GM20000 (cell line): ENCODE measurements at regions not wholly inside any gene's neighbourhood (a gene's known extent, or its start where the extent isn't known, plus 50 kb on each side); places are given as distances from the start of the nearest gene placed in this dataset.
"Not testable (repeated sequence)": the region's sequence is repeated elsewhere in the genome, so short reads cannot be mapped to it uniquely, and the experiment has no call there.

Experiments
- DNase-seq: peaks from one replicate; pipeline ENCODE4 v3.0.0; 2012; ENCODE audit warnings: low spot score
- TF ChIP-seq, protein P1 (sequence below): IDR thresholded peaks from 2 replicates; pipeline ENCODE4 v1.5.1; 2012; ENCODE audit warnings: mild to moderate bottlenecking, control low read depth; ENCODE audit errors: extremely low read depth, missing control alignments

DNA sequence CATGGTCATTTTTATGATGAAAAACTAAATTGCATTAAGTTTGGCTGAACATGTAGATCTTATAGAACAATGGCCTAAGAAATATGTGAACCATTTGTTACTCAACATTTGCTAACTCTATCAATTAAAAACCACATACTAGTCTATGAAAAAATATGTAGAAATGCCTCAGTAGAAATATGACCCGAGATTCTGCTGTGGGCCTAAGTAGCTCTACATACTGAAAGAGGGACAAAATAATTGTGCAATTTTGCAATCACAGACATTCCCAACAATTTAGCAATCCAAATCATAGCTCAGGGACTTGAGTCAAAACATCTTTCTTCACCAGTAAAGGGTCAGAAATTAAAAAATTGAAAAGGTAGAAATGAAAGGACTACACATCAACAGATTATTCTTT is 619.0 kb downstream of the FRK start:
- no peak for DNase-seq
- TF ChIP-seq, protein P1, sequence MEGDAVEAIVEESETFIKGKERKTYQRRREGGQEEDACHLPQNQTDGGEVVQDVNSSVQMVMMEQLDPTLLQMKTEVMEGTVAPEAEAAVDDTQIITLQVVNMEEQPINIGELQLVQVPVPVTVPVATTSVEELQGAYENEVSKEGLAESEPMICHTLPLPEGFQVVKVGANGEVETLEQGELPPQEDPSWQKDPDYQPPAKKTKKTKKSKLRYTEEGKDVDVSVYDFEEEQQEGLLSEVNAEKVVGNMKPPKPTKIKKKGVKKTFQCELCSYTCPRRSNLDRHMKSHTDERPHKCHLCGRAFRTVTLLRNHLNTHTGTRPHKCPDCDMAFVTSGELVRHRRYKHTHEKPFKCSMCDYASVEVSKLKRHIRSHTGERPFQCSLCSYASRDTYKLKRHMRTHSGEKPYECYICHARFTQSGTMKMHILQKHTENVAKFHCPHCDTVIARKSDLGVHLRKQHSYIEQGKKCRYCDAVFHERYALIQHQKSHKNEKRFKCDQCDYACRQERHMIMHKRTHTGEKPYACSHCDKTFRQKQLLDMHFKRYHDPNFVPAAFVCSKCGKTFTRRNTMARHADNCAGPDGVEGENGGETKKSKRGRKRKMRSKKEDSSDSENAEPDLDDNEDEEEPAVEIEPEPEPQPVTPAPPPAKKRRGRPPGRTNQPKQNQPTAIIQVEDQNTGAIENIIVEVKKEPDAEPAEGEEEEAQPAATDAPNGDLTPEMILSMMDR, result no peak

DNA sequence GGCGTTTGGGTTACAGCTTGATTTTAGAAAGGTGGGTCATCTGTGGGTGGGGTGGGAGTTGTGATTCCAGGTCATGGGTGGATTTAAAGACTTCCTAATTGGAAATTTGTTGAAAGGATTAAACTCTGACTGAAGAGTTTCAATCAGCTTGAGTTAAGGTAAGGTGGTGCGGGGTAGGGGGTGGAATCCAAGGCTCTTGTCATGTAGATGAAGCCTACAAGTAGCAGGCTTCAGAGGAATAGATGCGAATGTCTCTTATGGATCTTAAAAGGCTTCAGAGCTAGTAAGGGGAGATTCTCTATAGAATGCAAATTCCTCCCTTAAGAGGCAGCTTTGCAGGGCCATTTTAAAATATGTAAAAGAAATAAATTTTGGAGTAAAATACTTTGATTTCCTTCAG is 645.3 kb downstream of the FRK start:
- no peak for DNase-seq
- TF ChIP-seq, protein P1, result no peak

DNA sequence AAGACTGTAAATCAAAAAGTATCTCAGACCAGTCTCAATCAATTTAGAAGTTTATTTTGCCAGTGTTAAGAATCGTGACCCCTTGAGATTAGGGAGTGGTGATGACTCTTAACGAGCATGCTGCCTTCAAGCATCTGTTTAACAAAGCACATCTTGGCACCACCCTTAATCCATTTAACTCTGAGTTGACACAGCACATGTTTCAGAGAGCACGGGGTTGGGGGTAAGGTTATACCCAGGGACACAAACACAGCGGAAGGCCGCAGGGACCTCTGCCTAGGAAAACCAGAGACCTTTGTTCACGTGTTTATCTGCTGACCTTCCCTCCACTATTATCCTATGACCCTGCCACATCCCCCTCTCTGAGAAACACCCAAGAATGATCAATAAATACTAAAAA is 645.8 kb downstream of the FRK start:
- DNase-seq, result not testable (repeated sequence)

DNA sequence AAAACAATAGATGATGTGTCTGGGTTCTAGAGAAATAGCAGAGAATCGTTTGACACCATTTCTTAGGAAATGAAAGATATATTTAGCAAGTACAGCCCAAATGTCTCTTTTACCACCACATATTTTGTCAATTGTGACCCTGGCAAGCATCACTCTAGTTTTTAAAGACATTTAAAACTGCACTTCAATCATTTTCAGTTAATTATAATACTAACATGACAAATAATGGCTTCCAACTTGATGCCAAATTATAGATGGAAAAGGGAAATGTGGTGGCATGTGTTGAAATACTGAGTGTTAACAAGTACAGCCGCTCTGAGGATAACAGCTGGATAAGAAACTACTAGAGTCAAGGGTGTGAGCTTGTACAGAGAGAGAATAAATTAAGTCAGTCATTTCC is 648.9 kb downstream of the FRK start:
- DNase-seq, result no peak
- TF ChIP-seq, protein P1, result no peak

DNA sequence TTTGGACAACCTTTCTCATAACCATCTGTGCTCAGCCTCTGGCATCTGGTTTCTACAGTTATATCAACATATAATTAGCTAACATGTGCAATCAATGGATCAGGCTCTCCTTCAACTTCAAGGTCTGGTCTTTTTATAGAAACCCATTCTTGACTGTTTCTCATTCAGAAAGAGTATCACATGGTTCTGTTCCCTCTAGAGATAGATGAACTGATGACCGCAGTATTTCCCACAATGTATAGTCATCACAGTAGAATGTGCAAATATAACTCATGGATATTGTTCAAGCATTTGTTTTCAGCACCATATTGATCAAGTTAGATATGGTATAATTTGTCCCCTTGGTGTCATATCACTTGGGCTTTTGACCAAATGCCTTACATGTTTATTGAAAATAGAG is 656.2 kb downstream of the FRK start:
- DNase-seq, result no peak
- TF ChIP-seq, protein P1, result no peak

DNA sequence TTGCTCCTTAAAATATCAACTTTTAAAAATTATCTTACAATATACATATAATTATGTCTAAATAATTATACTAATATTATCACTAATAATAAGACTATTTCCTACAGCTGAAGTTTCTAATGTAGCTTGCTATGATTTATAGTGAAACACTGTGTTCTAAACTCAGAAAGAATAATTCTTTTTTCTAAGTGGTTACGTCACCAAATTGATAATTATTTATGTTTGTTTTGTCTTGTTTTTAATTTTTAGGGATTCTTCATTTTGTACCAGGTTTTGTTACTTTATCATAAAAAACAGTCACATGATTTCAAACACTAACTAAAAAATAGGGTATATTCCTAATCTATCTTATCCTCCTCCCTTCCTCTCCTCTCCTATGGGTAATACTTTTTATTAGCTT is 662.1 kb downstream of the FRK start:
- TF ChIP-seq, protein P1, result no peak

DNA sequence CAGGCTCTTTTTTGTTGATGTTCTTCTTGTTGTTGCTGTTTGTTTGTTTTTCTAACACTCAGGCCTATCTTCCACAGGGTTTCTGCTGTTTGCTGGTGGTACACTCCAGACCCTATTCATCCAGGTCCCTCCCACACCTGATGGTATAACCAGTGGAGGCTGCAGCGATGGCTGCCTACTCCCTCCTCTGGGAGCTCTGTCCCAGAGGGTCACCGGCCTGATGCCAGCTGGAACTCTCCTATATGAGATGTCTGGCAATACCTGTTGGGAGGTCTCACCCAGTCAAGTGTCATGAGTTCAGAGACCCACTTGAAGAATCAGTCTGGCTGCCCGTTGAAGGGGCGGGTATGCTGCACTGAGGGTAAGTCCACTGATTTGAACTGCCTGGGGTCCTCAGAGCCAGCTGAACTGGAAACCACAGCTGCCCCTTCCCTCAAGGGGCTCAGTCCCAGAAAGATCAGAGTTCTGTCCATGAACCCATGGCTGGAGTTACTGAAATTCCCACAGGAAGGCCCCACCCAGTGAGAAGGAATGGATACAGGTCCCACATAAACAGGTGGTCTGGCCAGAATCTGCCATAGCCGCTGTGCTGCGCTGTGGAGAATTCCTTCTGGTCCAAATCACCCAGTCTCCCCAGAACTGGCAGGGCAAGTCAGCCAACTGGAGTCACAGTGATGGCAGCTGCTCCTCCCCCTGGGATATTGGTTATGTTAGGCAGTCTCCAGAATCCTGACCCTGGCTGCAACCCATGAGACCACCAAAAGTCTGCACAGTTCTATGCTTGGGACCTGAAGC is 664.4 kb downstream of the FRK start:
- TF ChIP-seq, protein P1, result no peak
- DNase-seq, result no peak

More for the DNA sequence above, 662.1 kb downstream of the FRK start:
- no peak for DNase-seq

DNA sequence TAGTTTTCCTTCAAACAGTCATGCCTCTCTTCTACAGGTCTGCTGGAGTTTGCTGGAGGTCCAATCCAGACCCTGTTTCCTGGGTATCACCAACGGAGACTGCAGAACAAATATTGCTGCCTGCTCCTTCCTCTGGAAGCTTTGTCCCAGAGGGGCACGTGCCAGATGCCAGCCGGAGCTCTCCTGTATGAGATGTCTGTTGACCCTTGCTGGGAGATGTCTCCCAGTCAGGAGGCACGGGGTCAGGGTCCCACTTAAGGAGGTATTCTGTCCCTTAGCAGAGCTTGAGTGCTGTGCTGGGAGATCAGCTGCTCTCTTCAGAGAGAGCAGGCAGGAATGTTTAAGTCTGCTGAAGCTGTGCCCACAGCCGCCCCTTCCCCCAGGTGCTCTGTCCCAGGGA is 666.9 kb downstream of the FRK start:
- TF ChIP-seq, protein P1, result no peak
- DNase-seq, result no peak
